ENCODE measurements at regions not wholly inside any gene's neighbourhood (a gene's known extent, or its start where the extent isn't known, plus 50 kb on each side); places are given as distances from the start of the nearest gene placed in this dataset.
A peak's percentile ranks its signal among the peaks of the same experiment; 100 is the strongest.

- POLR2A ChIA-PET (ENCODE audit: low non-redundant PET): no interaction called here
Measured at GRCh38 chr2:146392186-146392585, 1452.6 kb upstream of the ACVR2A start.

GRCh38 chr2:146388757-146389156 lies 1456.1 kb upstream of the ACVR2A start:
- no peaks in the 10 kb centered on the region for H3K9me3 ChIP-seq (ENCODE audit: low read depth, low read length, poor library complexity, severe bottlenecking)
- TF ChIP-seq CTCF (conservative IDR thresholded peaks at IDR 0.05; ENCODE audit: low read depth, low read length): no peak
- no peak for TF ChIP-seq EZH2 (IDR thresholded peaks at IDR 0.05; ENCODE audit: borderline replicate concordance, low read depth, low read length, poor library complexity, severe bottlenecking)
- no peaks in the 10 kb centered on the region for H3K4me1 ChIP-seq (ENCODE audit: insufficient read depth, low read length, poor library complexity, severe bottlenecking)
- intact Hi-C loops (cut with micrococcal nuclease; ENCODE audit: unreplicated experiment): no loop called here
- no peaks in the 10 kb centered on the region for H3K27me3 ChIP-seq (replicated peaks; ENCODE audit: insufficient read depth, low read depth, low read length, poor library complexity)
- peak; percentile 33 for DNase-seq (ENCODE audit: low spot score)
- no peak overlapping the region for H3K27ac ChIP-seq (ENCODE audit: low read depth, low read length, poor library complexity, severe bottlenecking)
- no peaks in the 10 kb centered on the region for H3K36me3 ChIP-seq (ENCODE audit: insufficient read depth, low read length, poor library complexity, severe bottlenecking)
- CTCF ChIA-PET: no interaction called here
- POLR2A ChIA-PET (ENCODE audit: low non-redundant PET): no interaction called here
- H3K4me3 ChIP-seq (ENCODE audit: low read depth, low read length, poor library complexity, severe bottlenecking): no peak overlapping the region
- no TSS peak for BruUV-seq (replicated peaks)

More at GRCh38 chr2:146392186-146392585, 1452.6 kb upstream of the ACVR2A start:
- H3K4me1 ChIP-seq (ENCODE audit: insufficient read depth, low read length, poor library complexity, severe bottlenecking): no peaks in the 10 kb centered on the region
- H3K36me3 ChIP-seq (ENCODE audit: insufficient read depth, low read length, poor library complexity, severe bottlenecking): no peaks in the 10 kb centered on the region
- BruUV-seq (replicated peaks): no TSS peak
- CTCF ChIA-PET: no interaction called here
- no peak overlapping the region for H3K4me3 ChIP-seq (ENCODE audit: low read depth, low read length, poor library complexity, severe bottlenecking)
- no peak for TF ChIP-seq CTCF (conservative IDR thresholded peaks at IDR 0.05; ENCODE audit: low read depth, low read length)
- no peak for TF ChIP-seq EZH2 (IDR thresholded peaks at IDR 0.05; ENCODE audit: borderline replicate concordance, low read depth, low read length, poor library complexity, severe bottlenecking)
- H3K27me3 ChIP-seq (replicated peaks; ENCODE audit: insufficient read depth, low read depth, low read length, poor library complexity): no peaks in the 10 kb centered on the region
- DNase-seq (ENCODE audit: low spot score): no peak
- intact Hi-C loops (cut with micrococcal nuclease; ENCODE audit: unreplicated experiment): no loop called here
- no peak overlapping the region for H3K27ac ChIP-seq (ENCODE audit: low read depth, low read length, poor library complexity, severe bottlenecking)
- no peaks in the 10 kb centered on the region for H3K9me3 ChIP-seq (ENCODE audit: low read depth, low read length, poor library complexity, severe bottlenecking)

GRCh38 chr2:146386096-146386495 lies 1458.7 kb upstream of the ACVR2A start:
- Histone ChIP-seq H3K4me3 (ENCODE audit: low read depth, low read length, poor library complexity, severe bottlenecking) (no peak overlapping the region), H3K4me1 (ENCODE audit: insufficient read depth, low read length, poor library complexity, severe bottlenecking) (no peaks in the 10 kb centered on the region), H3K27ac (ENCODE audit: low read depth, low read length, poor library complexity, severe bottlenecking) (no peak overlapping the region), H3K27me3 (replicated peaks; ENCODE audit: insufficient read depth, low read depth, low read length, poor library complexity) (no peaks in the 10 kb centered on the region), H3K9me3 (ENCODE audit: low read depth, low read length, poor library complexity, severe bottlenecking) (no peaks in the 10 kb centered on the region), H3K36me3 (ENCODE audit: insufficient read depth, low read length, poor library complexity, severe bottlenecking) (no peaks in the 10 kb centered on the region)
- intact Hi-C loops (cut with micrococcal nuclease; ENCODE audit: unreplicated experiment): no loop called here
- ChIA-PET POLR2A (ENCODE audit: low non-redundant PET) (no interaction called here), CTCF (no interaction called here)
- no peak for DNase-seq (ENCODE audit: low spot score)
- no TSS peak for BruUV-seq (replicated peaks)
- no peak for TF ChIP-seq CTCF (conservative IDR thresholded peaks at IDR 0.05; ENCODE audit: low read depth, low read length)
- TF ChIP-seq EZH2 (IDR thresholded peaks at IDR 0.05; ENCODE audit: borderline replicate concordance, low read depth, low read length, poor library complexity, severe bottlenecking): no peak
